ENCODE measurements at regions not wholly inside any gene's neighbourhood (a gene's known extent, or its start where the extent isn't known, plus 50 kb on each side); places are given as distances from the start of the nearest gene placed in this dataset.

- H3K36me3 ChIP-seq (ENCODE audit: control insufficient read depth in 5 of 5, insufficient read depth in 5 of 5, low read length in 5 of 5), result no peaks in the 10 kb centered on the region
- H3K4me1 ChIP-seq (ENCODE audit: control insufficient read depth in 5 of 5, insufficient read depth in 5 of 5, low read length in 5 of 5), result no peaks in the 10 kb centered on the region
- H3K4me3 ChIP-seq (ENCODE audit: low read depth in 1 of 5, low read length in 5 of 5), result no peak overlapping the region
- H3K27ac ChIP-seq (ENCODE audit: low read depth, low read length), result no peak overlapping the region
- no peak overlapping the region for H3K9ac ChIP-seq (ENCODE audit: low read length in 5 of 5)
- no peaks in the 10 kb centered on the region for H3K9me3 ChIP-seq (ENCODE audit: control insufficient read depth in 5 of 5, low read length in 5 of 5)
- no peaks in the 10 kb centered on the region for H3K27me3 ChIP-seq (ENCODE audit: control insufficient read depth in 5 of 5, insufficient read depth in 4 of 5, low read length in 5 of 5)
These were observed 501.3 kb upstream of the AADAT start for GRCh38 chr4:170591076-170591475.

- H3K9me3 ChIP-seq (ENCODE audit: control insufficient read depth in 5 of 5, low read length in 5 of 5), result no peaks in the 10 kb centered on the region
- no peak overlapping the region for H3K4me3 ChIP-seq (ENCODE audit: low read depth in 1 of 5, low read length in 5 of 5)
- no peaks in the 10 kb centered on the region for H3K4me1 ChIP-seq (ENCODE audit: control insufficient read depth in 5 of 5, insufficient read depth in 5 of 5, low read length in 5 of 5)
- H3K27ac ChIP-seq (ENCODE audit: low read depth, low read length), result no peak overlapping the region
- H3K27me3 ChIP-seq (ENCODE audit: control insufficient read depth in 5 of 5, insufficient read depth in 4 of 5, low read length in 5 of 5), result no peaks in the 10 kb centered on the region
- H3K36me3 ChIP-seq (ENCODE audit: control insufficient read depth in 5 of 5, insufficient read depth in 5 of 5, low read length in 5 of 5), result no peaks in the 10 kb centered on the region
- no peak overlapping the region for H3K9ac ChIP-seq (ENCODE audit: low read length in 5 of 5)
These were observed 499.9 kb upstream of the AADAT start for GRCh38 chr4:170589597-170590191.

DNA sequence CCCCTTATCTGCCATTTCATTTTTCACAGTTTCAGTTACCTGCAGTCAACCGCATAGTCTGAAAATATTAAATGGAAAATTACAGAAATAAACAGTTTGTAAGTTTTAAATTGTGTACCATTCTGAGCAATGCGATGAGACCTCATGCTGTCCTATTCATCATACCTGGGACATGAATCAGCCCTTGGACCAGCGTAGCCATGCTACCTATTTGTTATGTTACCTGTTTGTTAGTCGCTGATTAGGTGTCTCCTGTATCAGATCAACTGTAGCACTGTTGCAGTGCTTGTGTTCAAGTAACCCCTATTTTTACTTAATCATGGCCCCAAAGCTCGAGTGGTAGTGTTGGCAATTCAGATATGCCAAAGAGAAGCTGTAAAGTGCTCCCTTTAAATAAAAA lies 492.2 kb upstream of the AADAT start:
- H3K36me3 ChIP-seq (ENCODE audit: control insufficient read depth in 5 of 5, insufficient read depth in 5 of 5, low read length in 5 of 5), result no peaks in the 10 kb centered on the region
- peaks cover 0 to 4% (median 0%) of the 10 kb centered on the region in 5 donors for H3K9me3 ChIP-seq (ENCODE audit: control insufficient read depth in 5 of 5, low read length in 5 of 5)
- H3K27ac ChIP-seq (ENCODE audit: low read depth, low read length), result no peak overlapping the region
- no peaks in the 10 kb centered on the region for H3K27me3 ChIP-seq (ENCODE audit: control insufficient read depth in 5 of 5, insufficient read depth in 4 of 5, low read length in 5 of 5)
- H3K4me3 ChIP-seq (ENCODE audit: low read depth in 1 of 5, low read length in 5 of 5), result no peak overlapping the region
- no peak overlapping the region for H3K9ac ChIP-seq (ENCODE audit: low read length in 5 of 5)
- no peaks in the 10 kb centered on the region for H3K4me1 ChIP-seq (ENCODE audit: control insufficient read depth in 5 of 5, insufficient read depth in 5 of 5, low read length in 5 of 5)

DNA sequence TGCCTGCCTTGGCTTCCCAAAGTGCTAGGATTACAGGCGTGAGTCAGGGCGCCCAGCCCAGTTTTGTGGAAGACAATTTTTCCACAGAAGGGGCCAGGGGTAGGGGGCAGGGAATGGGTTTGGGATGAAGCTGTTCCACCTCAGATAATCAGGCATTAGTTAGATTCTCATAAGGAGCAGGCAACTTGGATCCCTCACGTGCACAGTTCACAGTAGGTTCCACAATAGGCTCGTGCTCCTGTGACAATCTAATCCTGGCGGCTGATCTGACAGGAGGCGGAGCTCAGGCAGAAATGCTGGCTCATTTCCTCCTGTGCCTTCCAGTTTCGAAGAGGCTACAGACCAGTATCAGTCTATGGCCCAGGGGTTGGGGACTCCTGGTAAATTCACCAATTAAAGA lies 491.6 kb upstream of the AADAT start:
- Histone ChIP-seq H3K36me3 (ENCODE audit: control insufficient read depth in 5 of 5, insufficient read depth in 5 of 5, low read length in 5 of 5) (no peaks in the 10 kb centered on the region), H3K4me3 (ENCODE audit: low read depth in 1 of 5, low read length in 5 of 5) (no peak overlapping the region), H3K27ac (ENCODE audit: low read depth, low read length) (no peak overlapping the region), H3K4me1 (ENCODE audit: control insufficient read depth in 5 of 5, insufficient read depth in 5 of 5, low read length in 5 of 5) (no peaks in the 10 kb centered on the region), H3K9me3 (ENCODE audit: control insufficient read depth in 5 of 5, low read length in 5 of 5) (peaks cover 0 to 4% (median 0%) of the 10 kb centered on the region in 5 donors), H3K27me3 (ENCODE audit: control insufficient read depth in 5 of 5, insufficient read depth in 4 of 5, low read length in 5 of 5) (no peaks in the 10 kb centered on the region), H3K9ac (ENCODE audit: low read length in 5 of 5) (no peak overlapping the region)

DNA sequence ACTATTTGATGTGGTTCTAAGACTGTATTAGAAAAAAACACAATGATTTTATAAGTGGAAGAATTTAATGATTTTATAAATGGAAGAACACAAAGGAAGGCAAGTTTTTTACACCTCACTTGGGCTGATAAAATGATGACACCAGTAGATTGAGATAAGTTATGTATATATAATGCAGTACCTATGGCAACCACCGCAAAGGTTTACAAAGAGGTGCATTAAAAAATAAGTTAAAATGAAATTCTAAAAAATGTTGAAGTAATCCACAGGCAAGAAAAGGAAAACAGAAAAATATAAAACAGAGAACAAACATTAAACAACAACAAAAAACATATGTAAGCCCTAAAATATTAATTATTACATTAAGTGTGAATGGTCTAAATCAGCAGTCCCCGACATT lies 490.9 kb upstream of the AADAT start:
- Histone ChIP-seq H3K4me1 (ENCODE audit: control insufficient read depth in 5 of 5, insufficient read depth in 5 of 5, low read length in 5 of 5) (no peaks in the 10 kb centered on the region), H3K27ac (ENCODE audit: low read depth, low read length) (no peak overlapping the region), H3K4me3 (ENCODE audit: low read depth in 1 of 5, low read length in 5 of 5) (no peak overlapping the region), H3K27me3 (ENCODE audit: control insufficient read depth in 5 of 5, insufficient read depth in 4 of 5, low read length in 5 of 5) (no peaks in the 10 kb centered on the region), H3K36me3 (ENCODE audit: control insufficient read depth in 5 of 5, insufficient read depth in 5 of 5, low read length in 5 of 5) (no peaks in the 10 kb centered on the region), H3K9ac (ENCODE audit: low read length in 5 of 5) (no peak overlapping the region), H3K9me3 (ENCODE audit: control insufficient read depth in 5 of 5, low read length in 5 of 5) (peaks cover 0 to 4% (median 0%) of the 10 kb centered on the region in 5 donors)

DNA sequence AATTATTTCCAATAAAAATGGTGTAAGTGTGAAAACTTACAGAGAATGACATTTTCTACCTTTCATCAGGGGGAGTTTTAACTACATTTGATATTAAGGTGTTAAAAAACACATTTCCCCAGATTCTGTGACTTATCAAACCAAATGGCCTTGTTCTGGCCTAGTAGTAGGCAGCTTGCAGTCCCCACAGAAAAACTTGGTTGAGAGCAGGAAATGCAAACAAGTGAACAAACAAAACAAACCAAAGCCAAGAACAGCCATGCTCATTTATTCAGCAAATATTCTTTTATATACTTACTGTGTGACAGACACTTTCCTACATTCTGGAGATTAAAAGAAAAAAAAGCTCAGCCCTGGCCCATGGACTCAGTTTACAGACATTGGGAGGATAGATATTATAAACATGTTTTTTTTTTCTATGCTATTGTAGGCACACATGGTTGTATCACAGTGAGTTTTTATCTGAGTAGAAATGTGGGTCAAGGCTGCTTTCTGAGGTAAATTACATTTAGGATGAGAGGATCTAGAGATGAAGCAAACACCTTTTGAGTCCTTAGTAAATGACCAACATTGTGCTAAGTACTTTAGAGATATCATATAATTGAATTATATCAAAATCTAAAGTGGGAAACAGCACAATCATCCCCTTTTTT lies 449.2 kb upstream of the AADAT start:
- Histone ChIP-seq H3K36me3 (ENCODE audit: control insufficient read depth in 5 of 5, insufficient read depth in 5 of 5, low read length in 5 of 5) (no peaks in the 10 kb centered on the region), H3K4me1 (ENCODE audit: control insufficient read depth in 5 of 5, insufficient read depth in 5 of 5, low read length in 5 of 5) (no peaks in the 10 kb centered on the region), H3K9me3 (ENCODE audit: control insufficient read depth in 5 of 5, low read length in 5 of 5) (peaks cover 0 to 6% (median 5%) of the 10 kb centered on the region in 5 donors), H3K27me3 (ENCODE audit: control insufficient read depth in 5 of 5, insufficient read depth in 4 of 5, low read length in 5 of 5) (no peaks in the 10 kb centered on the region), H3K9ac (ENCODE audit: low read length in 5 of 5) (no peak overlapping the region), H3K27ac (ENCODE audit: low read depth, low read length) (no peak overlapping the region), H3K4me3 (ENCODE audit: low read depth in 1 of 5, low read length in 5 of 5) (no peak overlapping the region)

DNA sequence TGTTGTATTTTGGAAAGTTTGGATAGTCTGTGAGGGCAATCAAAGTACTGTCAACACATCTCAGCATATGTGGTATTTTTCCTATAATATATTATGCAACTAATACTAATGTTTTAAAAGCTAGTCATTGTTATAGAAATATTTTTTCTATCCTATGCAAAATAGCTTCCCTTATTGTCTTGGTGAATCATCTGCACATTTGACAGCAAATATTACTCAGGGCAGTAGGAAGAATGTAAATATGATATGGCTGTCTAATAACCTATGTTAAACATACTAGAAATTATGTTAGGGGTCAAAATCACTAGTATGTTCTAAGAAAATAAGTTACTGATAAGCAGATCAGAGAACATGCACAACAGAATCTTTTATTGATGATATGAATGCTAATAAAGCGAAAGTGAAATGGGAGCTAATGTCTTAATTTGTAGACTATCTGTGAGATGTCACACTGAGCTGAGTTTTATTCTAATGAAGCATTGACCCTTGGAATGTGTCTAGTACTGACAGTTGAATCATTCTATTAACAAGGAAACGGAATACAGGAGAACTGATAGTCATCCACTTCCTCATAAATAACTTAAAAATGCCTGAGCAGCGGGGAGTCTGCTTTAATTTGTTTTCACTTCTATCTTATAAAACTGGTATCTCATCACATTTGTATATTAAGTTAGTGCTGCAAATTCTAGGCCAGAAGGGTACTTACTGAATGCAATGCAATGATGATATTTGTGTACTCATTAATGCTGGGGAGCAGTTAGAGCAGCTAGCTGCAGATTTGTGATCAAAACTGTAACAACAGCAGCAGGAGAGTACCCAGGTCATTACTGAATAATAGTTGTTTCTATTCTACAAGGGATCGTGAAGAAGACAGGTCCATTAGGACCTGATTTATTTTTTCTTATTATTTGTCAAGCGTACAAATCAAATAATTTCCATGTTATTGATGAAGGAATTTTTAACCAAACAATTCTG lies 440.3 kb upstream of the AADAT start:
- Histone ChIP-seq H3K36me3 (ENCODE audit: control insufficient read depth in 5 of 5, insufficient read depth in 5 of 5, low read length in 5 of 5) (no peaks in the 10 kb centered on the region), H3K4me1 (ENCODE audit: control insufficient read depth in 5 of 5, insufficient read depth in 5 of 5, low read length in 5 of 5) (no peaks in the 10 kb centered on the region), H3K27ac (ENCODE audit: low read depth, low read length) (no peak overlapping the region), H3K9ac (ENCODE audit: low read length in 5 of 5) (no peak overlapping the region), H3K4me3 (ENCODE audit: low read depth in 1 of 5, low read length in 5 of 5) (no peak overlapping the region), H3K9me3 (ENCODE audit: control insufficient read depth in 5 of 5, low read length in 5 of 5) (peaks cover 0 to 6% (median 0%) of the 10 kb centered on the region in 5 donors), H3K27me3 (ENCODE audit: control insufficient read depth in 5 of 5, insufficient read depth in 4 of 5, low read length in 5 of 5) (no peaks in the 10 kb centered on the region)

GRCh38 chr4:170526471-170526870 lies 436.7 kb upstream of the AADAT start:
- Histone ChIP-seq H3K4me1 (ENCODE audit: control insufficient read depth in 5 of 5, insufficient read depth in 5 of 5, low read length in 5 of 5) (no peaks in the 10 kb centered on the region), H3K36me3 (ENCODE audit: control insufficient read depth in 5 of 5, insufficient read depth in 5 of 5, low read length in 5 of 5) (no peaks in the 10 kb centered on the region), H3K9me3 (ENCODE audit: control insufficient read depth in 5 of 5, low read length in 5 of 5) (no peaks in the 10 kb centered on the region), H3K27me3 (ENCODE audit: control insufficient read depth in 5 of 5, insufficient read depth in 4 of 5, low read length in 5 of 5) (no peaks in the 10 kb centered on the region), H3K27ac (ENCODE audit: low read depth, low read length) (no peak overlapping the region), H3K4me3 (ENCODE audit: low read depth in 1 of 5, low read length in 5 of 5) (no peak overlapping the region), H3K9ac (ENCODE audit: low read length in 5 of 5) (no peak overlapping the region)

GRCh38 chr4:170522427-170522970 lies 432.7 kb upstream of the AADAT start:
- no peak overlapping the region for H3K9ac ChIP-seq (ENCODE audit: low read length in 5 of 5)
- H3K27me3 ChIP-seq (ENCODE audit: control insufficient read depth in 5 of 5, insufficient read depth in 4 of 5, low read length in 5 of 5), result no peaks in the 10 kb centered on the region
- no peak overlapping the region for H3K4me3 ChIP-seq (ENCODE audit: low read depth in 1 of 5, low read length in 5 of 5)
- no peaks in the 10 kb centered on the region for H3K36me3 ChIP-seq (ENCODE audit: control insufficient read depth in 5 of 5, insufficient read depth in 5 of 5, low read length in 5 of 5)
- H3K4me1 ChIP-seq (ENCODE audit: control insufficient read depth in 5 of 5, insufficient read depth in 5 of 5, low read length in 5 of 5), result no peaks in the 10 kb centered on the region
- H3K27ac ChIP-seq (ENCODE audit: low read depth, low read length), result no peak overlapping the region
- peaks cover 0 to 4% (median 0%) of the 10 kb centered on the region in 5 donors for H3K9me3 ChIP-seq (ENCODE audit: control insufficient read depth in 5 of 5, low read length in 5 of 5)

DNA sequence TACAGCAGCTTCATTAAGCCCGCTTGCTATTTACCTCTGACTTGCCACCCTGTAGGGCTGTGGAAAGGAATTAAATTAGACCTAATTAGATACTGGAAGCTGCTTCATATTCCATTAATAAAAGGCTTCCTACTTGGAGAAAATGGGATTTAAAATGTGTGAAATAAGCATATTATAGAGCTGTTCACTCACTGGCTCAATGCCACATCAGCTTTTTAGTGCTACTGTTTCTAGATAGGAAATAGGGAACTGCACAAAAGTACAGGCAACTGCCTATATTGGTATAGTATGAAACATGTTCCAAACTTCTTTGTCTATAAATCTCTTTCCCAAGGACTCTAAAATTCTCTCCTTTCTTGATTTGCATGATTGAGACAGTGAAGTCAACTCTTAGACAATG lies 407.9 kb upstream of the AADAT start:
- no peaks in the 10 kb centered on the region for H3K36me3 ChIP-seq (ENCODE audit: control insufficient read depth in 5 of 5, insufficient read depth in 5 of 5, low read length in 5 of 5)
- no peak overlapping the region for H3K27ac ChIP-seq (ENCODE audit: low read depth, low read length)
- no peak overlapping the region for H3K9ac ChIP-seq (ENCODE audit: low read length in 5 of 5)
- H3K27me3 ChIP-seq (ENCODE audit: control insufficient read depth in 5 of 5, insufficient read depth in 4 of 5, low read length in 5 of 5), result no peaks in the 10 kb centered on the region
- peaks cover 0 to 4% (median 3%) of the 10 kb centered on the region in 5 donors for H3K9me3 ChIP-seq (ENCODE audit: control insufficient read depth in 5 of 5, low read length in 5 of 5)
- H3K4me3 ChIP-seq (ENCODE audit: low read depth in 1 of 5, low read length in 5 of 5), result no peak overlapping the region
- no peaks in the 10 kb centered on the region for H3K4me1 ChIP-seq (ENCODE audit: control insufficient read depth in 5 of 5, insufficient read depth in 5 of 5, low read length in 5 of 5)
